HEK293T (cell line): ENCODE measurements at regions not wholly inside any gene's neighbourhood (a gene's known extent, or its start where the extent isn't known, plus 50 kb on each side); places are given as distances from the start of the nearest gene placed in this dataset.

Source experiments
- ARNT ChIP-seq: fragments of 450-650 bp; IDR thresholded peaks from 2 replicates; pipeline ENCODE4 v1.6.1; 2017; ENCODE audit warnings: mild to moderate bottlenecking
- BHLHE40 ChIP-seq: fragments of 450-650 bp; IDR thresholded peaks from 2 replicates; pipeline ENCODE4 v1.6.1; 2016; ENCODE audit warnings: mild to moderate bottlenecking, moderate library complexity, borderline replicate concordance
- ELF4 ChIP-seq: fragments of 450-650 bp; IDR thresholded peaks from 2 replicates; pipeline ENCODE4 v1.6.1; 2017; ENCODE audit warnings: antibody characterized with exemption
- FOXA1 ChIP-seq: fragments of 450-650 bp; IDR thresholded peaks from 2 replicates; pipeline ENCODE4 v1.6.1; 2016; ENCODE audit warnings: mild to moderate bottlenecking
- FOXK2 ChIP-seq: fragments of 450-650 bp; IDR thresholded peaks from 2 replicates; pipeline ENCODE4 v1.6.1; 2016; ENCODE audit warnings: mild to moderate bottlenecking
- FOXM1 ChIP-seq: fragments of 450-650 bp; IDR thresholded peaks from 2 replicates; pipeline ENCODE4 v1.6.1; 2017; ENCODE audit warnings: mild to moderate bottlenecking, borderline replicate concordance
- L3MBTL2 ChIP-seq: fragments of 450-650 bp; conservative IDR thresholded peaks from 2 replicates; pipeline ENCODE4 v1.6.1; 2016; ENCODE audit warnings: mild to moderate bottlenecking
- LEF1 ChIP-seq: fragments of 450-650 bp; IDR thresholded peaks from 2 replicates; pipeline ENCODE4 v1.6.1; 2017; ENCODE audit warnings: mild to moderate bottlenecking, borderline replicate concordance
- SP1 ChIP-seq: fragments of 450-650 bp; IDR thresholded peaks from 2 replicates; pipeline ENCODE4 v1.6.1; 2017
- TARDBP ChIP-seq: fragments of 450-650 bp; IDR thresholded peaks from 2 replicates; pipeline ENCODE4 v1.6.1; 2016
- ZNF384 ChIP-seq: fragments of 450-650 bp; IDR thresholded peaks from 2 replicates; pipeline ENCODE4 v1.6.1; 2016
- TF ChIP-seq, protein P1 (sequence below): fragments of 450-650 bp; IDR thresholded peaks from 2 replicates; pipeline ENCODE4 v1.6.1; 2016

DNA sequence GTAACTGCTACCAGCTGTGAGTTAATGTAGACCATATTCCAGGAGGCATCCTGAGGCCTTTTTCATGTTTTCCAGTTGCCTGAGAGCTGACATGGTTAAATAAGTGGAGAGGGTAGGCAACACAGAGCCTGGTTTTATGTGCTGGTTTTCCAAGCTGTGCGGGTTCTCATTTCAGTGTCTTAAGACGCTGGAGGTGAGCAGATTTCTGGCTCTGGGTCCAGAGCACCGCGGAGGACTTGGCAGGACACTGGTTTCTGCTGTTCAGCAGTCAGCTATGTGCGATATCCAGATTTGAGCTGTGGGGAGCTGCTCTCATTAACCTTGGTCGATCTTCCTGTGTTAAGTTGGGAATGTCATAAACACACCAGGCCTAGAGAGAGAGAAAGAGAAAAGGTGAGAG is 680.8 kb downstream of the BCL11B start:
- TF ChIP-seq BHLHE40 (no peak), L3MBTL2 (no peak), FOXA1 (no peak), SP1 (no peak), TARDBP (no peak), ELF4 (no peak), LEF1 (no peak), FOXM1 (no peak), FOXK2 (no peak), ARNT (no peak), ZNF384 (no peak)
- TF ChIP-seq, protein P1, sequence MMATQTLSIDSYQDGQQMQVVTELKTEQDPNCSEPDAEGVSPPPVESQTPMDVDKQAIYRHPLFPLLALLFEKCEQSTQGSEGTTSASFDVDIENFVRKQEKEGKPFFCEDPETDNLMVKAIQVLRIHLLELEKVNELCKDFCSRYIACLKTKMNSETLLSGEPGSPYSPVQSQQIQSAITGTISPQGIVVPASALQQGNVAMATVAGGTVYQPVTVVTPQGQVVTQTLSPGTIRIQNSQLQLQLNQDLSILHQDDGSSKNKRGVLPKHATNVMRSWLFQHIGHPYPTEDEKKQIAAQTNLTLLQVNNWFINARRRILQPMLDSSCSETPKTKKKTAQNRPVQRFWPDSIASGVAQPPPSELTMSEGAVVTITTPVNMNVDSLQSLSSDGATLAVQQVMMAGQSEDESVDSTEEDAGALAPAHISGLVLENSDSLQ: no peak
